Ishikawa (cell line): ENCODE measurements at regions not wholly inside any gene's neighbourhood (a gene's known extent, or its start where the extent isn't known, plus 50 kb on each side); places are given as distances from the start of the nearest gene placed in this dataset.

Source experiments
- CEBPB ChIP-seq: IDR thresholded peaks from 2 replicates; pipeline ENCODE4 v1.6.1; 2012
- EGR1 ChIP-seq: IDR thresholded peaks from 2 replicates; pipeline ENCODE4 v1.6.1; 2012
- EP300 ChIP-seq: IDR thresholded peaks from 2 replicates; pipeline ENCODE4 v1.6.1; 2012; ENCODE audit warnings: borderline replicate concordance
- MAX ChIP-seq: IDR thresholded peaks from 2 replicates; pipeline ENCODE4 v1.6.1; 2012
- NFIC ChIP-seq: IDR thresholded peaks from 2 replicates; pipeline ENCODE4 v1.6.1; 2012
- RAD21 ChIP-seq: IDR thresholded peaks from 2 replicates; pipeline ENCODE4 v1.6.1; 2012; ENCODE audit warnings: low read depth
- REST ChIP-seq: IDR thresholded peaks from 2 replicates; pipeline ENCODE4 v1.6.1; 2012; ENCODE audit warnings: low read depth, mild to moderate bottlenecking
- TAF1 ChIP-seq: IDR thresholded peaks from 2 replicates; pipeline ENCODE4 v1.6.1; 2012; ENCODE audit warnings: low read depth, mild to moderate bottlenecking
- TCF12 ChIP-seq: IDR thresholded peaks from 2 replicates; pipeline ENCODE4 v1.6.1; 2012; ENCODE audit warnings: low read depth
- USF1 ChIP-seq: IDR thresholded peaks from 2 replicates; pipeline ENCODE4 v1.6.1; 2012
- YY1 ChIP-seq: IDR thresholded peaks from 2 replicates; pipeline ENCODE4 v1.6.1; 2012; ENCODE audit warnings: low read depth
- ZBTB7A ChIP-seq: IDR thresholded peaks from 2 replicates; pipeline ENCODE4 v1.6.1; 2012; ENCODE audit warnings: low read depth

GRCh38 chr9:18061332-18061731 is 412.6 kb upstream of the ADAMTSL1 start:
- no peak for TF ChIP-seq ZBTB7A
- TF ChIP-seq MAX: no peak
- TF ChIP-seq USF1: no peak
- TF ChIP-seq REST: no peak
- no peak for TF ChIP-seq CEBPB

GRCh38 chr9:18061856-18062255 is 412.1 kb upstream of the ADAMTSL1 start:
- no peak for TF ChIP-seq TCF12
- TF ChIP-seq CEBPB: no peak
- TF ChIP-seq NFIC: no peak
- no peak for TF ChIP-seq TAF1
- TF ChIP-seq YY1: no peak
- no peak for TF ChIP-seq REST
- TF ChIP-seq USF1: no peak

- TF ChIP-seq MAX: no peak
Observed at GRCh38 chr9:18063856-18064390, 410.0 kb upstream of the ADAMTSL1 start.

GRCh38 chr9:18067548-18068120 is 406.3 kb upstream of the ADAMTSL1 start:
- TF ChIP-seq REST: no peak
- TF ChIP-seq RAD21: no peak
- no peak for TF ChIP-seq EP300
- TF ChIP-seq YY1: no peak

- TF ChIP-seq TAF1 (no peak), ZBTB7A (no peak), EGR1 (no peak), TCF12 (no peak), USF1 (no peak), CEBPB (no peak), MAX (no peak), NFIC (no peak), EP300 (no peak)
Observed at GRCh38 chr9:18068900-18069299, 405.1 kb upstream of the ADAMTSL1 start.
